ENCODE measurements at regions not wholly inside any gene's neighbourhood (a gene's known extent, or its start where the extent isn't known, plus 50 kb on each side); places are given as distances from the start of the nearest gene placed in this dataset.

GRCh38 chr1:56135864-56136147 lies 443.6 kb downstream of the PLPP3 start:
- TF ChIP-seq, protein P1, sequence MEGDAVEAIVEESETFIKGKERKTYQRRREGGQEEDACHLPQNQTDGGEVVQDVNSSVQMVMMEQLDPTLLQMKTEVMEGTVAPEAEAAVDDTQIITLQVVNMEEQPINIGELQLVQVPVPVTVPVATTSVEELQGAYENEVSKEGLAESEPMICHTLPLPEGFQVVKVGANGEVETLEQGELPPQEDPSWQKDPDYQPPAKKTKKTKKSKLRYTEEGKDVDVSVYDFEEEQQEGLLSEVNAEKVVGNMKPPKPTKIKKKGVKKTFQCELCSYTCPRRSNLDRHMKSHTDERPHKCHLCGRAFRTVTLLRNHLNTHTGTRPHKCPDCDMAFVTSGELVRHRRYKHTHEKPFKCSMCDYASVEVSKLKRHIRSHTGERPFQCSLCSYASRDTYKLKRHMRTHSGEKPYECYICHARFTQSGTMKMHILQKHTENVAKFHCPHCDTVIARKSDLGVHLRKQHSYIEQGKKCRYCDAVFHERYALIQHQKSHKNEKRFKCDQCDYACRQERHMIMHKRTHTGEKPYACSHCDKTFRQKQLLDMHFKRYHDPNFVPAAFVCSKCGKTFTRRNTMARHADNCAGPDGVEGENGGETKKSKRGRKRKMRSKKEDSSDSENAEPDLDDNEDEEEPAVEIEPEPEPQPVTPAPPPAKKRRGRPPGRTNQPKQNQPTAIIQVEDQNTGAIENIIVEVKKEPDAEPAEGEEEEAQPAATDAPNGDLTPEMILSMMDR (IDR thresholded peaks at IDR 0.05): no peak
- no peak for TF ChIP-seq POLR2AphosphoS5 (IDR thresholded peaks at IDR 0.05)

All from suprapubic skin (tissue), 3 donors.